Astrocyte (in vitro differentiated cells and primary cell): ENCODE measurements at regions not wholly inside any gene's neighbourhood (a gene's known extent, or its start where the extent isn't known, plus 50 kb on each side); places are given as distances from the start of the nearest gene placed in this dataset.

ENCODE experiments used
- DNase-seq: peaks from one replicate; pipeline ENCODE4 v3.0.0-alpha.2; 2010; ENCODE audit warnings: low read depth
- FAIRE-seq: peaks from 2 replicates; lab custom pipeline; 2011; peaks lifted over from hg19 to GRCh38; lab: Jason Lieb, UNC
- H2AFZ ChIP-seq: 2 replicates; pipeline ENCODE4 v1.6.0; 2012; ENCODE audit warnings: low read depth, low read length, inconsistent platforms
- H3K27ac ChIP-seq: 2 replicates; pipeline ENCODE4 v1.5.1; 2011; ENCODE audit warnings: low read depth, low read length, inconsistent platforms
- H3K27me3 ChIP-seq: 2 replicates; pipeline ENCODE4 v1.6.0; 2011; ENCODE audit warnings: low read length, inconsistent platforms; ENCODE audit not compliant: insufficient read depth
- H3K36me3 ChIP-seq: 2 replicates; pipeline ENCODE4 v1.5.1; 2011; ENCODE audit warnings: low read length, inconsistent platforms; ENCODE audit not compliant: insufficient read depth
- H3K4me1 ChIP-seq: 2 replicates; pipeline ENCODE4 v1.5.1; 2011; ENCODE audit warnings: low read length, inconsistent platforms; ENCODE audit not compliant: insufficient read depth
- H3K4me2 ChIP-seq: 2 replicates; pipeline ENCODE4 v1.6.0; 2012; ENCODE audit warnings: low read length, inconsistent platforms
- H3K4me3 ChIP-seq: 2 replicates; pipeline ENCODE4 v1.5.1; 2011; ENCODE audit warnings: low read depth, mild to moderate bottlenecking, low read length, inconsistent platforms; ENCODE audit not compliant: insufficient read depth
- H3K79me2 ChIP-seq: 2 replicates; pipeline ENCODE4 v1.6.0; 2012; ENCODE audit warnings: mild to moderate bottlenecking, low read length, inconsistent platforms; ENCODE audit not compliant: insufficient read depth
- H3K9ac ChIP-seq: 2 replicates; pipeline ENCODE4 v1.6.0; 2012; ENCODE audit warnings: mild to moderate bottlenecking, low read length, inconsistent platforms
- H3K9me3 ChIP-seq: 2 replicates; pipeline ENCODE4 v1.5.1; 2012; ENCODE audit warnings: low read depth, mild to moderate bottlenecking, low read length, inconsistent platforms; ENCODE audit not compliant: insufficient read depth
- H4K20me1 ChIP-seq: 2 replicates; pipeline ENCODE4 v1.6.0; 2012; ENCODE audit warnings: low read length, inconsistent platforms; ENCODE audit not compliant: insufficient read depth
- H3K27ac Mint-ChIP-seq: one replicate; pipeline ENCODE4 v1.8.0; 2021; ENCODE audit warnings: mild to moderate bottlenecking, mixed read lengths; ENCODE audit not compliant: unreplicated experiment
- H3K27me3 Mint-ChIP-seq: one replicate; pipeline ENCODE4 v1.8.0; 2021; ENCODE audit warnings: low read depth, mixed read lengths; ENCODE audit not compliant: unreplicated experiment
- H3K36me3 Mint-ChIP-seq: one replicate; pipeline ENCODE4 v1.8.0; 2021; ENCODE audit warnings: low read depth, mixed read lengths; ENCODE audit not compliant: unreplicated experiment
- H3K4me1 Mint-ChIP-seq: one replicate; pipeline ENCODE4 v1.8.0; 2021; ENCODE audit warnings: low read depth, mixed read lengths; ENCODE audit not compliant: unreplicated experiment
- H3K4me3 Mint-ChIP-seq: one replicate; pipeline ENCODE4 v1.8.0; 2021; ENCODE audit warnings: mild to moderate bottlenecking, moderate library complexity, mixed read lengths; ENCODE audit not compliant: unreplicated experiment
- H3K9me3 Mint-ChIP-seq: one replicate; pipeline ENCODE4 v1.8.0; 2021; ENCODE audit warnings: mild to moderate bottlenecking, mixed read lengths; ENCODE audit not compliant: unreplicated experiment
- CTCF ChIP-seq: IDR thresholded peaks from 2 replicates; pipeline ENCODE4 v1.5.1; 2011; ENCODE audit warnings: low read depth, mild to moderate bottlenecking, inconsistent platforms, low read length, moderate library complexity; ENCODE audit not compliant: insufficient read depth
- EZH2 ChIP-seq: IDR thresholded peaks from 2 replicates; pipeline ENCODE4 v1.6.1; 2012; ENCODE audit warnings: mild to moderate bottlenecking, low read length, inconsistent platforms; ENCODE audit not compliant: insufficient read depth

- Histone ChIP-seq H3K27me3 (no peaks in the 10 kb centered on the region), H3K4me2 (peak overlapping the region; percentile 3), H3K9me3 (no peaks in the 10 kb centered on the region), H3K4me3 (no peak overlapping the region), H3K79me2 (no peaks in the 10 kb centered on the region), H2AFZ (no peak overlapping the region), H3K9ac (no peak overlapping the region), H3K36me3 (no peaks in the 10 kb centered on the region), H3K4me1 (no peaks in the 10 kb centered on the region), H3K27ac (no peak overlapping the region), H4K20me1 (no peaks in the 10 kb centered on the region)
- DNase-seq = peak; percentile 47
- H3K27me3 Mint-ChIP-seq = no peaks in the 10 kb centered on the region
- peak overlapping the region; percentile 56 for H3K27ac Mint-ChIP-seq
- no peak overlapping the region for H3K4me3 Mint-ChIP-seq
- peaks cover 20% of the 10 kb centered on the region for H3K4me1 Mint-ChIP-seq
- H3K36me3 Mint-ChIP-seq = no peaks in the 10 kb centered on the region
- peak; percentile 76 for FAIRE-seq
- peaks cover 3% of the 10 kb centered on the region for H3K9me3 Mint-ChIP-seq
- TF ChIP-seq CTCF (no peak), EZH2 (no peak)
Measured at GRCh38 chr1:198102454-198102827, 54.4 kb upstream of the NEK7 start.

GRCh38 chr1:198105185-198105584 lies 51.6 kb upstream of the NEK7 start:
- Histone ChIP-seq H2AFZ (no peak overlapping the region), H3K4me3 (no peak overlapping the region), H3K27ac (no peak overlapping the region), H3K9ac (no peak overlapping the region), H3K4me1 (no peaks in the 10 kb centered on the region), H3K36me3 (no peaks in the 10 kb centered on the region), H3K27me3 (no peaks in the 10 kb centered on the region), H4K20me1 (no peaks in the 10 kb centered on the region), H3K79me2 (no peaks in the 10 kb centered on the region), H3K9me3 (no peaks in the 10 kb centered on the region), H3K4me2 (no peak overlapping the region)
- no peak for FAIRE-seq
- Mint-ChIP-seq H3K4me1 (peaks cover 13% of the 10 kb centered on the region), H3K36me3 (no peaks in the 10 kb centered on the region), H3K27me3 (no peaks in the 10 kb centered on the region), H3K27ac (no peak overlapping the region), H3K4me3 (no peak overlapping the region), H3K9me3 (peaks cover 6% of the 10 kb centered on the region)
- no peak for DNase-seq
- no peak for TF ChIP-seq EZH2
- TF ChIP-seq CTCF = no peak

- H3K4me3 ChIP-seq = no peak overlapping the region
- H3K27me3 ChIP-seq = no peaks in the 10 kb centered on the region
- H4K20me1 ChIP-seq = no peaks in the 10 kb centered on the region
- FAIRE-seq (no peak), DNase-seq (no peak)
- H3K27ac Mint-ChIP-seq = no peak overlapping the region
- no peak overlapping the region for H3K27ac ChIP-seq
- H3K9me3 ChIP-seq = no peaks in the 10 kb centered on the region
- H3K4me1 ChIP-seq = no peaks in the 10 kb centered on the region
- no peaks in the 10 kb centered on the region for H3K36me3 ChIP-seq
- H3K36me3 Mint-ChIP-seq = no peaks in the 10 kb centered on the region
- no peak overlapping the region for H3K4me2 ChIP-seq
- no peaks in the 10 kb centered on the region for H3K27me3 Mint-ChIP-seq
- peaks cover 6% of the 10 kb centered on the region for H3K9me3 Mint-ChIP-seq
- H3K4me3 Mint-ChIP-seq = no peak overlapping the region
- H2AFZ ChIP-seq = no peak overlapping the region
- TF ChIP-seq EZH2 (no peak), CTCF (no peak)
- no peaks in the 10 kb centered on the region for H3K79me2 ChIP-seq
- H3K9ac ChIP-seq = no peak overlapping the region
- H3K4me1 Mint-ChIP-seq = peaks cover 13% of the 10 kb centered on the region
Measured at GRCh38 chr1:198106011-198106410, 50.8 kb upstream of the NEK7 start.
